ENCODE measurements at regions not wholly inside any gene's neighbourhood (a gene's known extent, or its start where the extent isn't known, plus 50 kb on each side); places are given as distances from the start of the nearest gene placed in this dataset.

GRCh38 chr2:181152701-181153100 lies 172.3 kb downstream of the UBE2E3 start:
- Histone ChIP-seq H3K27ac (ENCODE audit: low read depth, low read length) (no peak overlapping the region), H3K9me3 (ENCODE audit: control insufficient read depth, insufficient read depth, low read length) (no peaks in the 10 kb centered on the region), H3K4me3 (ENCODE audit: low read depth, low read length) (no peak overlapping the region), H3K27me3 (ENCODE audit: control insufficient read depth, insufficient read depth, low read length) (no peaks in the 10 kb centered on the region)
- DNase-seq (ENCODE audit: low read depth, low spot score): no peak
- TF ChIP-seq CTCF (IDR thresholded peaks at IDR 0.05; ENCODE audit: low read depth, low read length): no peak
- CTCF ChIA-PET: interaction anchor here (0.8 to 1.2 kb wide), 3 partner anchors 48 to 563 kb away, joined by 3 to 7 read pairs (median 3); no protein-coding TSS in a partner anchor
- POLR2A ChIA-PET: no interaction called here

- Histone ChIP-seq H3K9me3 (ENCODE audit: control insufficient read depth, insufficient read depth, low read length) (no peaks in the 10 kb centered on the region), H3K27ac (ENCODE audit: low read depth, low read length) (no peak overlapping the region), H3K4me3 (ENCODE audit: low read depth, low read length) (no peak overlapping the region), H3K27me3 (ENCODE audit: control insufficient read depth, insufficient read depth, low read length) (no peaks in the 10 kb centered on the region)
- no peak for DNase-seq (ENCODE audit: low read depth, low spot score)
- no peak for TF ChIP-seq CTCF (IDR thresholded peaks at IDR 0.05; ENCODE audit: low read depth, low read length)
- ChIA-PET CTCF (no interaction called here), POLR2A (no interaction called here)
Measured at GRCh38 chr2:181153886-181154285, 173.5 kb downstream of the UBE2E3 start.

- CTCF ChIA-PET: no interaction called here
- Histone ChIP-seq H3K4me3 (ENCODE audit: low read depth, low read length) (no peak overlapping the region), H3K27ac (ENCODE audit: low read depth, low read length) (no peak overlapping the region), H3K9me3 (ENCODE audit: control insufficient read depth, insufficient read depth, low read length) (no peaks in the 10 kb centered on the region), H3K27me3 (ENCODE audit: control insufficient read depth, insufficient read depth, low read length) (no peaks in the 10 kb centered on the region)
- no peak for DNase-seq (ENCODE audit: low read depth, low spot score)
- no peak for TF ChIP-seq CTCF (IDR thresholded peaks at IDR 0.05; ENCODE audit: low read depth, low read length)
- POLR2A ChIA-PET: no interaction called here
Measured at GRCh38 chr2:181157326-181157725, 176.9 kb downstream of the UBE2E3 start.

- H3K27me3 ChIP-seq (ENCODE audit: control insufficient read depth, insufficient read depth, low read length): no peaks in the 10 kb centered on the region
- no peak overlapping the region for H3K4me3 ChIP-seq (ENCODE audit: low read depth, low read length)
- TF ChIP-seq CTCF (IDR thresholded peaks at IDR 0.05; ENCODE audit: low read depth, low read length): no peak
- POLR2A ChIA-PET: no interaction called here
- H3K9me3 ChIP-seq (ENCODE audit: control insufficient read depth, insufficient read depth, low read length): no peaks in the 10 kb centered on the region
- DNase-seq (ENCODE audit: low read depth, low spot score): no peak
- no peak overlapping the region for H3K27ac ChIP-seq (ENCODE audit: low read depth, low read length)
- CTCF ChIA-PET: no interaction called here
Measured at GRCh38 chr2:181158427-181158826, 178.0 kb downstream of the UBE2E3 start.

GRCh38 chr2:181161615-181162014 lies 181.2 kb downstream of the UBE2E3 start:
- Histone ChIP-seq H3K27ac (ENCODE audit: low read depth, low read length) (no peak overlapping the region), H3K9me3 (ENCODE audit: control insufficient read depth, insufficient read depth, low read length) (no peaks in the 10 kb centered on the region), H3K27me3 (ENCODE audit: control insufficient read depth, insufficient read depth, low read length) (no peaks in the 10 kb centered on the region), H3K4me3 (ENCODE audit: low read depth, low read length) (no peak overlapping the region)
- ChIA-PET POLR2A (no interaction called here), CTCF (no interaction called here)
- DNase-seq (ENCODE audit: low read depth, low spot score): no peak
- no peak for TF ChIP-seq CTCF (IDR thresholded peaks at IDR 0.05; ENCODE audit: low read depth, low read length)
